ENCODE measurements at regions not wholly inside any gene's neighbourhood (a gene's known extent, or its start where the extent isn't known, plus 50 kb on each side); places are given as distances from the start of the nearest gene placed in this dataset.

- Histone ChIP-seq H3K4me1 (ENCODE audit: low read depth) (no peaks in the 10 kb centered on the region), H3K9me3 (no peaks in the 10 kb centered on the region), H3K4me3 (no peak overlapping the region), H3K36me3 (ENCODE audit: low read depth) (no peaks in the 10 kb centered on the region)
- no peak for TF ChIP-seq CTCF (IDR thresholded peaks at IDR 0.05)
- DNase-seq (no peak), ATAC-seq (no peak)
- intact Hi-C loops (cut with DNase I, micrococcal nuclease): no loop called here
Measured at GRCh38 chr4:111930659-111931058, 214.6 kb upstream of the FAM241A start.

- no peak overlapping the region for H3K4me3 ChIP-seq
- no peak for ATAC-seq
- H3K36me3 ChIP-seq (ENCODE audit: low read depth): no peaks in the 10 kb centered on the region
- H3K4me1 ChIP-seq (ENCODE audit: low read depth): no peaks in the 10 kb centered on the region
- H3K9me3 ChIP-seq: no peaks in the 10 kb centered on the region
- no peak for DNase-seq
- no peak for TF ChIP-seq CTCF (IDR thresholded peaks at IDR 0.05)
- intact Hi-C loops (cut with DNase I, micrococcal nuclease): no loop called here
Measured at GRCh38 chr4:111933703-111934102, 211.6 kb upstream of the FAM241A start.

GRCh38 chr4:111934314-111934713, 210.9 kb upstream of the FAM241A start:
- intact Hi-C loops (cut with DNase I, micrococcal nuclease): no loop called here
- DNase-seq (no peak), ATAC-seq (no peak)
- H3K4me1 ChIP-seq (ENCODE audit: low read depth): no peaks in the 10 kb centered on the region
- no peak overlapping the region for H3K4me3 ChIP-seq
- TF ChIP-seq CTCF (IDR thresholded peaks at IDR 0.05): no peak
- no peaks in the 10 kb centered on the region for H3K9me3 ChIP-seq
- no peaks in the 10 kb centered on the region for H3K36me3 ChIP-seq (ENCODE audit: low read depth)

GRCh38 chr4:111937368-111937767, 207.9 kb upstream of the FAM241A start:
- ATAC-seq: peak; percentile 42
- Histone ChIP-seq H3K36me3 (ENCODE audit: low read depth) (no peaks in the 10 kb centered on the region), H3K4me1 (ENCODE audit: low read depth) (no peaks in the 10 kb centered on the region), H3K9me3 (no peaks in the 10 kb centered on the region), H3K4me3 (no peak overlapping the region)
- DNase-seq: no peak
- no peak for TF ChIP-seq CTCF (IDR thresholded peaks at IDR 0.05)
- intact Hi-C loops (cut with DNase I, micrococcal nuclease): no loop called here

GRCh38 chr4:111941957-111942356, 203.3 kb upstream of the FAM241A start:
- no peak for DNase-seq
- intact Hi-C loops (cut with DNase I, micrococcal nuclease): loop anchor here in 1 of 2 donors (5.0 kb wide), 1 partner anchor 90 kb away; no protein-coding TSS in a partner anchor

More at GRCh38 chr4:111941957-111942356, 203.3 kb upstream of the FAM241A start:
- no peak for TF ChIP-seq CTCF (IDR thresholded peaks at IDR 0.05)
- Histone ChIP-seq H3K4me1 (ENCODE audit: low read depth) (no peaks in the 10 kb centered on the region), H3K36me3 (ENCODE audit: low read depth) (no peaks in the 10 kb centered on the region), H3K4me3 (no peak overlapping the region), H3K9me3 (no peaks in the 10 kb centered on the region)
- ATAC-seq: no peak

All from mucosa of descending colon (tissue), 3 donors.